ENCODE measurements at regions not wholly inside any gene's neighbourhood (a gene's known extent, or its start where the extent isn't known, plus 50 kb on each side); places are given as distances from the start of the nearest gene placed in this dataset.

- H3K36me3 ChIP-seq (ENCODE audit: control insufficient read depth in 4 of 4, insufficient read depth in 4 of 4, low read length in 4 of 4) = no peaks in the 10 kb centered on the region
- H3K9ac ChIP-seq (ENCODE audit: insufficient read depth in 1 of 2, low read length in 2 of 2) = no peak overlapping the region
- no peak overlapping the region for H3K27ac ChIP-seq (ENCODE audit: low read depth in 1 of 2, low read length in 1 of 2)
- H3K4me1 ChIP-seq (ENCODE audit: control insufficient read depth in 5 of 5, insufficient read depth in 5 of 5, low read length in 5 of 5) = no peaks in the 10 kb centered on the region
- DNase-seq (no peak), ATAC-seq (ENCODE audit: insufficient read depth, low FRiP score) (no peak)
- TF ChIP-seq CTCF (IDR thresholded peaks at IDR 0.05; ENCODE audit: control extremely low read depth, extremely low read depth) = no peak
- peaks cover 0 to 2% (median 0%) of the 10 kb centered on the region in 4 donors for H3K9me3 ChIP-seq (ENCODE audit: control insufficient read depth in 4 of 4, insufficient read depth in 3 of 4, low read length in 3 of 4)
- WGBS, 2 donors = 77 to 80% methylated on average over 1 of the region's 1 CpG
- H3K27me3 ChIP-seq (ENCODE audit: control insufficient read depth in 3 of 3, insufficient read depth in 3 of 3, low read length in 2 of 3) = no peaks in the 10 kb centered on the region
- no peak overlapping the region for H3K4me3 ChIP-seq
Observed at GRCh38 chr7:145860809-145861208, 255.8 kb upstream of the CNTNAP2 start.

- Histone ChIP-seq H3K4me3 (no peak overlapping the region), H3K9ac (ENCODE audit: insufficient read depth in 1 of 2, low read length in 2 of 2) (no peak overlapping the region), H3K9me3 (ENCODE audit: control insufficient read depth in 4 of 4, insufficient read depth in 3 of 4, low read length in 3 of 4) (no peaks in the 10 kb centered on the region), H3K27me3 (ENCODE audit: control insufficient read depth in 3 of 3, insufficient read depth in 3 of 3, low read length in 2 of 3) (no peaks in the 10 kb centered on the region), H3K36me3 (ENCODE audit: control insufficient read depth in 4 of 4, insufficient read depth in 4 of 4, low read length in 4 of 4) (no peaks in the 10 kb centered on the region), H3K4me1 (ENCODE audit: control insufficient read depth in 5 of 5, insufficient read depth in 5 of 5, low read length in 5 of 5) (peaks cover 0 to 2% (median 0%) of the 10 kb centered on the region in 5 donors), H3K27ac (ENCODE audit: low read depth in 1 of 2, low read length in 1 of 2) (no peak overlapping the region)
- TF ChIP-seq CTCF (IDR thresholded peaks at IDR 0.05; ENCODE audit: control extremely low read depth, extremely low read depth) = no peak
- ATAC-seq (ENCODE audit: insufficient read depth, low FRiP score) = no peak
- no peak for DNase-seq
- WGBS, 2 donors = 79 to 84% methylated on average over 6 of the region's 6 CpGs
Observed at GRCh38 chr7:145850636-145851035, 266.0 kb upstream of the CNTNAP2 start.

- Histone ChIP-seq H3K9me3 (ENCODE audit: control insufficient read depth in 4 of 4, insufficient read depth in 3 of 4, low read length in 3 of 4) (peaks cover 0 to 1% (median 0%) of the 10 kb centered on the region in 4 donors), H3K36me3 (ENCODE audit: control insufficient read depth in 4 of 4, insufficient read depth in 4 of 4, low read length in 4 of 4) (no peaks in the 10 kb centered on the region), H3K27me3 (ENCODE audit: control insufficient read depth in 3 of 3, insufficient read depth in 3 of 3, low read length in 2 of 3) (no peaks in the 10 kb centered on the region), H3K27ac (ENCODE audit: low read depth in 1 of 2, low read length in 1 of 2) (no peak overlapping the region), H3K4me1 (ENCODE audit: control insufficient read depth in 5 of 5, insufficient read depth in 5 of 5, low read length in 5 of 5) (peaks cover 0 to 2% (median 0%) of the 10 kb centered on the region in 5 donors), H3K4me3 (no peak overlapping the region), H3K9ac (ENCODE audit: insufficient read depth in 1 of 2, low read length in 2 of 2) (no peak overlapping the region)
- ATAC-seq (ENCODE audit: insufficient read depth, low FRiP score) (no peak), DNase-seq (peak in 2 of 3 donors; percentile 8 to 16)
- WGBS, 2 donors = 58 to 80% methylated on average over 1 of the region's 1 CpG
- no peak for TF ChIP-seq CTCF (IDR thresholded peaks at IDR 0.05; ENCODE audit: control extremely low read depth, extremely low read depth)
Observed at GRCh38 chr7:145848691-145849090, 267.9 kb upstream of the CNTNAP2 start.

GRCh38 chr7:145845345-145845744, 271.3 kb upstream of the CNTNAP2 start:
- WGBS, 2 donors = 61 to 65% methylated on average over 6 of the region's 6 CpGs
- H3K9me3 ChIP-seq (ENCODE audit: control insufficient read depth in 4 of 4, insufficient read depth in 3 of 4, low read length in 3 of 4) = peaks cover 0 to 1% (median 0%) of the 10 kb centered on the region in 4 donors
- no peak overlapping the region for H3K27ac ChIP-seq (ENCODE audit: low read depth in 1 of 2, low read length in 1 of 2)
- H3K27me3 ChIP-seq (ENCODE audit: control insufficient read depth in 3 of 3, insufficient read depth in 3 of 3, low read length in 2 of 3) = no peaks in the 10 kb centered on the region
- H3K36me3 ChIP-seq (ENCODE audit: control insufficient read depth in 4 of 4, insufficient read depth in 4 of 4, low read length in 4 of 4) = no peaks in the 10 kb centered on the region
- ATAC-seq (ENCODE audit: insufficient read depth, low FRiP score) (no peak), DNase-seq (no peak)
- H3K4me1 ChIP-seq (ENCODE audit: control insufficient read depth in 5 of 5, insufficient read depth in 5 of 5, low read length in 5 of 5) = peaks cover 0 to 2% (median 0%) of the 10 kb centered on the region in 5 donors
- no peak overlapping the region for H3K9ac ChIP-seq (ENCODE audit: insufficient read depth in 1 of 2, low read length in 2 of 2)
- H3K4me3 ChIP-seq = no peak overlapping the region
- TF ChIP-seq CTCF (IDR thresholded peaks at IDR 0.05; ENCODE audit: control extremely low read depth, extremely low read depth) = no peak

Measured in lung (tissue), 11 donors.